Pancreas (tissue), 10 donors: ENCODE measurements at regions not wholly inside any gene's neighbourhood (a gene's known extent, or its start where the extent isn't known, plus 50 kb on each side); places are given as distances from the start of the nearest gene placed in this dataset.

ENCODE experiments used
- ATAC-seq, 4 donors: fragments of 200-7000 bp; cut with Tn5 transposase; one replicate each; pipeline versions ENCODE4 v1.8.0 to v1.9.1; 2020; ENCODE audit warnings: mild to moderate bottlenecking in 4 of 4, moderate library complexity in 4 of 4
- DNase-seq, 6 donors: peaks; one replicate each; pipeline ENCODE4 v3.0.0-alpha.2; 2020
- FAIRE-seq: peaks from 2 replicates; lab custom pipeline; 2012; peaks lifted over from hg19 to GRCh38; lab: Jason Lieb, UNC
- H3K27ac ChIP-seq, 4 donors: fragments of 200-600 bp; sonication (generic); 1 replicate in 3 of 4; 2 replicates in 1 of 4; pipeline versions ENCODE4 v1.5.0 to v1.8.0; 2020
- H3K27me3 ChIP-seq, 4 donors: fragments of 200-600 bp; one replicate each; pipeline ENCODE4 v1.8.0; 2021
- H3K36me3 ChIP-seq, 3 donors: fragments of 200-600 bp; sonication (generic) in 1 of 3; one replicate each; pipeline versions ENCODE4 v1.5.0 to v1.8.0; 2020 to 2021
- H3K4me1 ChIP-seq, 3 donors: fragments of 200-600 bp; one replicate each; pipeline ENCODE4 v1.8.0; 2021
- H3K4me3 ChIP-seq, 4 donors: fragments of 200-600 bp; sonication (generic) in 2 of 4; one replicate each; pipeline versions ENCODE4 v1.5.0 to v1.8.0; 2020 to 2021
- H3K9me3 ChIP-seq, 4 donors: fragments of 200-600 bp; one replicate each; pipeline ENCODE4 v1.8.0; 2021
- WGBS, 2 donors: extraction: QIAGEN DNeasy Blood & Tissue Kit; methylation state at CpG; one replicate each; pipeline ENCODE4 v1.1.7; 2013; 5-methylcytosine and 5-hydroxymethylcytosine counted together
- intact Hi-C, 3 donors: fragments of 100-400 bp; cut with DNase I; formaldehyde crosslinking; loops; one replicate each; pipeline versions ENCODE4 v1.11.1 to v1.14.2; 2022
- TF ChIP-seq, protein P1 (sequence below), 4 donors: fragments of 200-600 bp; sonication (generic) in 3 of 4; IDR thresholded peaks; one replicate each; pipeline versions ENCODE4 v1.5.0 to v1.8.0; 2021; ENCODE audit warnings: antibody characterized with exemption in 4 of 4
- donor health status: healthy with polysubstance abuse.
- donor health status: DM: no; HTN: no; CAD: no; lungs with moderate emphysema.
- donor health status: DM: no; HTN: no; CAD: no.
- donor health status: control.
- donor health status: control.
- donor health status: Bipolar disorder and iron deficiency.
- donor health status: DM: yes; HTN: yes; CAD: no.
- donor health status: DM: no; HTN: no; CAD: no.
- donor health status: DM: no; HTN: no; CAD: no.
- donor health status: DM: yes; HTN: yes; CAD: no.

- FAIRE-seq, result no peak
Measured at GRCh38 chr1:201614262-201615015, 75.5 kb downstream of the NAV1 start.

DNA sequence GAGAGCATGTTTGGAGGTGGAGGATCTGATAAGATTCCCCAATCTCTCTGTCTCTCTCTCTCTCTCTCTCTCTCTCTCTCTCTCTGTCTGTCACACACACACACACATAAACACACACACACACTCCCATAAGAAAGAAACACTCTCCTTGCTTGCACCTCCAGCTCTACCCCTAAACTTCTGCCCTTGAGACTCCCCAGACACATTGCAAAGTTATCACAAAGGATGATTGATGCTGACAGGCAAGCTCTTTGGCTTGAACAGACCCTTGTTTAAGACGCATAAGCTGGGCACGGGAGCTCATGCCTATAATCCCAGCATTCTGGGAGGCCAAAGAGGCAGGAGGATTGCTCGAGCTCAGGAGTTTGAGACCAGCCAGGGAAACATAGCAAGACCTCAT lies 78.2 kb downstream of the NAV1 start:
- Histone ChIP-seq H3K27me3 (no peaks in the 10 kb centered on the region), H3K36me3 (no peaks in the 10 kb centered on the region), H3K4me3 (no peak overlapping the region), H3K9me3 (no peaks in the 10 kb centered on the region), H3K27ac (no peak overlapping the region), H3K4me1 (no peaks in the 10 kb centered on the region)
- intact Hi-C loops, result no loop called here
- FAIRE-seq (no peak), ATAC-seq (no peak), DNase-seq (no peak)
- TF ChIP-seq, protein P1, sequence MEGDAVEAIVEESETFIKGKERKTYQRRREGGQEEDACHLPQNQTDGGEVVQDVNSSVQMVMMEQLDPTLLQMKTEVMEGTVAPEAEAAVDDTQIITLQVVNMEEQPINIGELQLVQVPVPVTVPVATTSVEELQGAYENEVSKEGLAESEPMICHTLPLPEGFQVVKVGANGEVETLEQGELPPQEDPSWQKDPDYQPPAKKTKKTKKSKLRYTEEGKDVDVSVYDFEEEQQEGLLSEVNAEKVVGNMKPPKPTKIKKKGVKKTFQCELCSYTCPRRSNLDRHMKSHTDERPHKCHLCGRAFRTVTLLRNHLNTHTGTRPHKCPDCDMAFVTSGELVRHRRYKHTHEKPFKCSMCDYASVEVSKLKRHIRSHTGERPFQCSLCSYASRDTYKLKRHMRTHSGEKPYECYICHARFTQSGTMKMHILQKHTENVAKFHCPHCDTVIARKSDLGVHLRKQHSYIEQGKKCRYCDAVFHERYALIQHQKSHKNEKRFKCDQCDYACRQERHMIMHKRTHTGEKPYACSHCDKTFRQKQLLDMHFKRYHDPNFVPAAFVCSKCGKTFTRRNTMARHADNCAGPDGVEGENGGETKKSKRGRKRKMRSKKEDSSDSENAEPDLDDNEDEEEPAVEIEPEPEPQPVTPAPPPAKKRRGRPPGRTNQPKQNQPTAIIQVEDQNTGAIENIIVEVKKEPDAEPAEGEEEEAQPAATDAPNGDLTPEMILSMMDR (IDR thresholded peaks at IDR 0.05), result no peak
- 69 to 75% methylated on average over 3 of the region's 3 CpGs for WGBS, 2 donors

More at GRCh38 chr1:201614262-201615015, 75.5 kb downstream of the NAV1 start:
- Histone ChIP-seq H3K9me3 (no peaks in the 10 kb centered on the region), H3K36me3 (no peaks in the 10 kb centered on the region), H3K4me1 (no peaks in the 10 kb centered on the region), H3K27ac (no peak overlapping the region), H3K27me3 (no peaks in the 10 kb centered on the region), H3K4me3 (no peak overlapping the region)
- TF ChIP-seq, protein P1 (IDR thresholded peaks at IDR 0.05), result no peak
- DNase-seq (peak in 2 of 6 donors; percentile 39 to 71), ATAC-seq (peak; percentile 70 to 91 (median 81))
- intact Hi-C loops, result no loop called here
- WGBS, 2 donors, result 26 to 28% methylated on average over 22 of the region's 22 CpGs

DNA sequence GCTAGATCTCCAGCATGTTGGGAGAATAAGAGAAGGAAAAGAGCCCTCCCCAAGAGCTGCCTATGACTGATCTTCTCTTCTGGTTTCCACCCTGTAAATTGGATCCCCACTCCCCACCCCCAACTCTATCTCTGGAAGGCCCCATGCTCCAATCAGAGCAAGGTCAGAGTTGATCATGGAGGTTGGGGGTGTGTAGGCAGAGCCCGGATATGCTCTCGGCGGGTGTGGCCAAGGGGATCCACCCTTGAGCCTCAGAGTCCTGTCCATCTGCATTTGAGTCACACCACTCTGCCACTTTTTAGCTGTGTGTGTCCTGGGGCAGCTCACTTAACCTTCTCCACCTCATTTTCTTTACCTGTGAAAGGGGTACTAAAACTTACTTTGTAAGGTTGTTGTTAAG lies 79.5 kb downstream of the NAV1 start:
- TF ChIP-seq, protein P1 (IDR thresholded peaks at IDR 0.05), result no peak
- 86 to 93% methylated on average over 3 of the region's 3 CpGs for WGBS, 2 donors
- intact Hi-C loops, result no loop called here
- no peaks in the 10 kb centered on the region for H3K36me3 ChIP-seq
- FAIRE-seq, result no peak
- H3K4me3 ChIP-seq, result no peak overlapping the region
- no peak overlapping the region for H3K27ac ChIP-seq
- DNase-seq, result no peak
- no peaks in the 10 kb centered on the region for H3K4me1 ChIP-seq
- ATAC-seq, result no peak
- H3K9me3 ChIP-seq, result no peaks in the 10 kb centered on the region
- H3K27me3 ChIP-seq, result no peaks in the 10 kb centered on the region

DNA sequence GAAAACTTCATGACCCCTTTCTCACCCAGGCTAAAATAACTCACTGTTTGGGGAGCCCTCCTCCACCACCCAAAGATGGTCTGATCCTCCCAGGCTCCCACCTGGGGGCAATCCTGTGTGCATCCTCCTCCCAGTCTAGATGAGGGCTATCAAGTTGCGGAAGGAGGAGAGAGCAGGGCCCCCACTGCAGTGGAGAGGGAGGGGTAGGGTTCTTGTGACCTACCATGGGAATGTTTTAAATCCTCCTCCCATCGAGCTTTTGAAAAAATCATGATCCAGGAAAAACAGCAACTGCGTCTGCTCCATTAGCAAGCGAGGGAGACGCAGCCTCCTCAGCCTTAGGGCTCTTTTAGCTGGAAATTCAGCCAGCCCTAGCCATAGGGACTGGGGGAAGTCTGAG lies 80.0 kb downstream of the NAV1 start:
- FAIRE-seq, result no peak
- H3K4me1 ChIP-seq, result no peaks in the 10 kb centered on the region

More for the DNA sequence above, 80.0 kb downstream of the NAV1 start:
- Histone ChIP-seq H3K4me3 (no peak overlapping the region), H3K9me3 (no peaks in the 10 kb centered on the region), H3K27me3 (no peaks in the 10 kb centered on the region), H3K36me3 (no peaks in the 10 kb centered on the region), H3K27ac (no peak overlapping the region)
- 86 to 91% methylated on average over 5 of the region's 5 CpGs for WGBS, 2 donors
- DNase-seq (no peak), ATAC-seq (no peak)
- TF ChIP-seq, protein P1 (IDR thresholded peaks at IDR 0.05), result no peak
- intact Hi-C loops, result no loop called here
